ENCODE measurements at regions not wholly inside any gene's neighbourhood (a gene's known extent, or its start where the extent isn't known, plus 50 kb on each side); places are given as distances from the start of the nearest gene placed in this dataset.

DNA sequence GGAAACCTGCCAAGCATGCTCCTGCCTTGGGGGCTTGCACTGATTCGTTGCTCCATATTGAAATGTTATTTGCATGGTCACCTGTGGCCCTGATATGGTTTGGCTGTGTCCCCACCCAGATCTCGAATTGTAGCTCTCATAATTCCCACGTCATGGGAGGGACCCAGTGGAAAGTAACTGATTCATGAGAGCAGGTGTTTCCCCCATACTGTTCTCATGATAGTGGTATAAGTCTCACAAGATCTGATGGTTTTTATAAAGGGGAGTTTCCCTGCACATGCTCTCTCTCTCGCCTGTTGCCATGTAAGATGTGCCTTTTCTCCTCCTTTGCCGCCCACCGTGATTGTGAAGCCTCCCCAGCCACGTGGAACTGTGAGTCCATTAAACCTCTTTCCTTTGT is 402.4 kb downstream of the ETS1 start:
- POLR2A ChIA-PET = no interaction called here
- CTCF ChIA-PET = no interaction called here
- intact Hi-C loops (cut with micrococcal nuclease; ENCODE audit: unreplicated experiment) (no loop called here), in situ Hi-C loops (cut with MboI) (no loop called here)
- FAIRE-seq = no peak
- H3K27me3 ChIP-seq (replicated peaks in 1 of 2; ENCODE audit: control insufficient read depth in 2 of 2, insufficient read depth in 2 of 2, low read length in 1 of 2) = no peaks in the 10 kb centered on the region
- RAD21 ChIA-PET (ENCODE audit: unreplicated experiment) = no interaction called here
- no peak overlapping the region for H3K4me3 ChIP-seq
- no peaks in the 10 kb centered on the region; the same call in 2 of the 3 replicates for H3K9me3 ChIP-seq (replicated peaks; ENCODE audit: control insufficient read depth, insufficient read depth, low read length)
- 34% methylated on average over 7 of the region's 7 CpGs for WGBS (ENCODE audit: insufficient coverage, insufficient replicate concordance, low lambda C conversion rate, missing lambda C conversion rate)
- no peaks in the 10 kb centered on the region for H3K36me3 ChIP-seq (ENCODE audit: control insufficient read depth in 2 of 2, insufficient read depth in 2 of 2, low read length in 1 of 2)
- DNase-seq (ENCODE audit: low read depth, low spot score) = no peak
- TF ChIP-seq, protein P1, sequence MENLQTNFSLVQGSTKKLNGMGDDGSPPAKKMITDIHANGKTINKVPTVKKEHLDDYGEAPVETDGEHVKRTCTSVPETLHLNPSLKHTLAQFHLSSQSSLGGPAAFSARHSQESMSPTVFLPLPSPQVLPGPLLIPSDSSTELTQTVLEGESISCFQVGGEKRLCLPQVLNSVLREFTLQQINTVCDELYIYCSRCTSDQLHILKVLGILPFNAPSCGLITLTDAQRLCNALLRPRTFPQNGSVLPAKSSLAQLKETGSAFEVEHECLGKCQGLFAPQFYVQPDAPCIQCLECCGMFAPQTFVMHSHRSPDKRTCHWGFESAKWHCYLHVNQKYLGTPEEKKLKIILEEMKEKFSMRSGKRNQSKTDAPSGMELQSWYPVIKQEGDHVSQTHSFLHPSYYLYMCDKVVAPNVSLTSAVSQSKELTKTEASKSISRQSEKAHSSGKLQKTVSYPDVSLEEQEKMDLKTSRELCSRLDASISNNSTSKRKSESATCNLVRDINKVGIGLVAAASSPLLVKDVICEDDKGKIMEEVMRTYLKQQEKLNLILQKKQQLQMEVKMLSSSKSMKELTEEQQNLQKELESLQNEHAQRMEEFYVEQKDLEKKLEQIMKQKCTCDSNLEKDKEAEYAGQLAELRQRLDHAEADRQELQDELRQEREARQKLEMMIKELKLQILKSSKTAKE (IDR thresholded peaks at IDR 0.05; ENCODE audit: low read depth, poor library complexity, severe bottlenecking) = no peak
- TF ChIP-seq PML (IDR thresholded peaks at IDR 0.05; ENCODE audit: low read length) = no peak
- SMC1A ChIA-PET (ENCODE audit: uncharacterized antibody, unreplicated experiment) = no interaction called here
- no peak overlapping the region for H3K4me2 ChIP-seq (ENCODE audit: control insufficient read depth, insufficient read depth)
- no peak overlapping the region for H2AFZ ChIP-seq (ENCODE audit: control insufficient read depth, low read depth, low read length)
- no peaks in the 10 kb centered on the region for H3K4me1 ChIP-seq (ENCODE audit: control insufficient read depth, insufficient read depth, low read length)
- no peaks in the 10 kb centered on the region for H4K20me1 ChIP-seq (ENCODE audit: control insufficient read depth, insufficient read depth)
- no peak overlapping the region for H3K9ac ChIP-seq (ENCODE audit: control insufficient read depth, insufficient read depth, low read length)
- ATAC-seq = no peak
- no peak overlapping the region for H3K27ac ChIP-seq (ENCODE audit: control insufficient read depth, insufficient read depth)
- no peaks in the 10 kb centered on the region for H3K79me2 ChIP-seq (ENCODE audit: control insufficient read depth, insufficient read depth, low read length)
- BruUV-seq (replicated peaks) = no TSS peak

DNA sequence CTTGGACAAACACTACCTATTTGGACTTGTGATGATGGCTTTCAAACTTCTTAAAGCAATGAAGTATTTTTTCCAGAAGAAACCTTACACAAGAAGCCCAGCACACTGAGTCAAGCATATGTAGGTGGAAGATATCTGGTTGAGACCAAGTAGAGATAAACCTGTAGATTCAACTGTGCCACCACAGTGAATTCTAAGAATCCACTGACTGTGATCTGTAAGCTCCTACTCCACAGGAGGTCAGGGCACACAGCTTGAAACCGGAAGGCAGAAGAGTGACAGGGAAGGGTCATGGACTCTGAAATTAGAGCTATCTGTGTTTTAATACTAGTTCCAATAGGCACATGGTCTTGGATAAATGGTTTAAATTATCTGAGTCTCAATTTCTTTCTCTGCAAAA is 404.5 kb downstream of the ETS1 start:
- ATAC-seq = no peak
- no peaks in the 10 kb centered on the region; the same call in 2 of the 3 replicates for H3K9me3 ChIP-seq (replicated peaks; ENCODE audit: control insufficient read depth, insufficient read depth, low read length)
- BruUV-seq (replicated peaks) = no TSS peak
- ChIA-PET CTCF (interaction anchor here (0.8 to 1.5 kb wide), 2 partner anchors 11 to 14 kb away, joined by 4 to 6 read pairs; no protein-coding TSS in a partner anchor), POLR2A (interaction anchor here (1.2 kb wide), 1 partner anchor 446 kb away, joined by 3 read pairs; no protein-coding TSS in a partner anchor), RAD21 (ENCODE audit: unreplicated experiment) (interaction anchor here (1.1 kb wide), 1 partner anchor 15 kb away, joined by 4 read pairs; no protein-coding TSS in a partner anchor), SMC1A (ENCODE audit: uncharacterized antibody, unreplicated experiment) (no interaction called here)
- 50% methylated on average over 1 of the region's 1 CpG for WGBS (ENCODE audit: insufficient coverage, insufficient replicate concordance, low lambda C conversion rate, missing lambda C conversion rate)
- DNase-seq (ENCODE audit: low read depth, low spot score) = no peak
- intact Hi-C loops (cut with micrococcal nuclease; ENCODE audit: unreplicated experiment) (no loop called here), in situ Hi-C loops (cut with MboI) (no loop called here)
- H2AFZ ChIP-seq (ENCODE audit: control insufficient read depth, low read depth, low read length) = no peak overlapping the region
- FAIRE-seq = no peak
- no peaks in the 10 kb centered on the region for H3K27me3 ChIP-seq (replicated peaks in 1 of 2; ENCODE audit: control insufficient read depth in 2 of 2, insufficient read depth in 2 of 2, low read length in 1 of 2)
- H3K36me3 ChIP-seq (ENCODE audit: control insufficient read depth in 2 of 2, insufficient read depth in 2 of 2, low read length in 1 of 2) = no peaks in the 10 kb centered on the region
- no peak overlapping the region for H3K27ac ChIP-seq (ENCODE audit: control insufficient read depth, insufficient read depth)
- H4K20me1 ChIP-seq (ENCODE audit: control insufficient read depth, insufficient read depth) = no peaks in the 10 kb centered on the region
- no peak overlapping the region for H3K4me2 ChIP-seq (ENCODE audit: control insufficient read depth, insufficient read depth)
- no peaks in the 10 kb centered on the region for H3K79me2 ChIP-seq (ENCODE audit: control insufficient read depth, insufficient read depth, low read length)
- no peaks in the 10 kb centered on the region for H3K4me1 ChIP-seq (ENCODE audit: control insufficient read depth, insufficient read depth, low read length)
- TF ChIP-seq CREM (IDR thresholded peaks at IDR 0.05; ENCODE audit: low read depth) (no peak), EZH2 (IDR thresholded peaks at IDR 0.05; ENCODE audit: borderline replicate concordance, control insufficient read depth, low read depth, low read length) (no peak), CHD1 (IDR thresholded peaks at IDR 0.05; ENCODE audit: low read depth, low read length) (no peak), NFXL1 (IDR thresholded peaks at IDR 0.05; ENCODE audit: borderline replicate concordance) (no peak)
- H3K9ac ChIP-seq (ENCODE audit: control insufficient read depth, insufficient read depth, low read length) = no peak overlapping the region
- no peak overlapping the region for H3K4me3 ChIP-seq

All from GM12878 (cell line).